HG03103 (cell line): ENCODE measurements at regions not wholly inside any gene's neighbourhood (a gene's known extent, or its start where the extent isn't known, plus 50 kb on each side); places are given as distances from the start of the nearest gene placed in this dataset.

Source experiments
- ATAC-seq: cut with Tn5 transposase; IDR thresholded peaks from one replicate; pipeline ENCODE4 v1.9.1; 2021; ENCODE audit warnings: low read depth; ENCODE audit not compliant: unreplicated experiment

DNA sequence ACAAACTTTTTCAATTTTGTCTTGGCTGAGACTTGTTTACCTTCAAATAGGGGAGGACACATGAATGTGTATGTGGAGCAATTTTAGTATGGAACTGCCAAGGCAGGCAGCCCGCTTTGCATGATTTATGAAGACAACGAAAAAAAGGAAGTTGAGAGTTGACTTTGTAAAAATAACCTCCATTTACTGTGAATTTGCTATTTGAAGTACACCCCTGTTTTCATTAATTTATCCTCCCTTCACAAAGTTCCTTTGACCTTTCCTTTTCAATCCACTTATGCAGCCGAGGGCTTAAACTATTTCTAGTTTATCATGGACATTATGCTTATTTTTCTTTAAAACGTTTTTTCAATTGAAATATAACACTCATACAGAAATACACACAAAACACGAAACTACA is 369.6 kb upstream of the CADM1 start:
- no peak for ATAC-seq

DNA sequence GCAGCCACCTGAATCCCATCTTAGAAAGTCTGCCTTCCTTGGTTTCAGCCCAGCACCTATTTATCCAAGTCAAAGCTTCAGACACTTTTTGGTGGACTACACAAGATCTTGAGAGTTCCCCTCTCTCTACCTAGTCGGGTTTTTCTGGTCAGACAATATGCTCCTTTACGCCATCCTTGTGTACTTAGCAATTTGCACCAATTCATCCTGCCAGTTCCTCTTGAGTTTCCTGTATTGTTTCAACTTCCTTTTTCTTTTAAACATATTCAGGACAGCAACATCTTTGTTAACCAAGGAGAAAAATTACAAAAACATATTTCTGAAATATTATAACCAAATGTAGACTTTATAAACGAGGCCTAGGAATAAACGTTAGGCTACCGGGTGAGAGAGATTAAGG is 368.2 kb upstream of the CADM1 start:
- ATAC-seq: no peak

DNA sequence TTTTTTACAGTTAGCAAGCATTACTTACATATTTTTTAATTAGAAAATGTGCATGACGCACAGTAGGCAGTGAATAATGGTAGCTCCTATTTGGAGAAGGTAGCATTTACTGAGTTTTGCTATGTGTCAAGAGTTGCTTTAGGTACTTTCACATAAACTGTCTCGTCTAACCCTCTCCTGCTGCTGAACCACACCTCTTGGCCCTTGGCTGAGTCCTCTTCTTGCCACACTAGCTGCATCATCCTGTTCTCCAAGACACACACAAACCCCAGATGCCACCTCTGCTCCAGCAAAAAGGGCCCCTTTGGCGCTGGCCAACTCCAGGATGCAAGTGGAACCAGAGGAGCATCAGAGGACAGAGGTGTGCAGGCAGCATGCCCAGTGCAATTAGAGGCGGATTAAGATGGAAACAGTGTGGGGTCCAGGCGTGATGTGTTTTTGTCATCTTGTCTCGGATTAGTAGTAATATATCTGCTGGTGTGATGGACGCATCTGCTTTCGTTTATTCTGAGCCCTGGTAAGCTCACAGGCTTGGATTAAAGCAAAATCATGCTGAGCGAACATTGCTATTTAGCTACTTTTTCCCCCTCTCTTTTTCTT is 367.0 kb upstream of the CADM1 start:
- ATAC-seq: no peak

DNA sequence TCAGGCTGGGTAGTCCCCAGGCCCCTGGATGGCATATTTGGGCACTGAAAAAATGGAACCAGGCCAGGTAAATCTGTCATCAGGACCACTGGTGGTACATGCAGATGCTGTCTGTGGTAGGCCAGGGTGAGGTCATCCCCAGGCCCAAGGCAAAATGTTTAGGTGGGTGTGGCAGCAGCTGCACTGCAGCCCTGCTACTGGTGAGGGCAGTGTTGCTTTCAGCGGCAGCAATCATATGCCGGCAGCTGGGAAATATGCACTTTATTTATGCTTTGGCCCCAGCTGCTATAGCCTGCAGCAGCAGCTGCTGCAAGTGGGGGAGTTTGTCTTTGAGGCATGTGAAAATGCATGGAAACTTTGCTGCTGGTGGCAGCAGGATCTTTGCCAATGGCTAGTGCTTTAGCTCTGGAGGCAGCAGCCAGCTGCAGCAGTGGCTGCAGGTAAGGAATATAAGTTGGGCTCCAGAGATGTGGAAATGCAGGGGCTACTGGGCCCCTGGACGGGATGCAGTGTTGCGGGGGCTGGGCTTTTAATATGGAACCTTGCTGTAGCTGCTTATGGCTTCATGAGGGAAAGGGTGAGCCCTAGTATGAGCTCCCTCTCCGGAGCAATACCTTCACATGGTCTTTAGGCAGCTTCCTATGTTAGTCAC is 365.7 kb upstream of the CADM1 start:
- ATAC-seq: peak; percentile 84

- no peak for ATAC-seq
Measured at GRCh38 chr11:115869131-115869530, 364.9 kb upstream of the CADM1 start.

DNA sequence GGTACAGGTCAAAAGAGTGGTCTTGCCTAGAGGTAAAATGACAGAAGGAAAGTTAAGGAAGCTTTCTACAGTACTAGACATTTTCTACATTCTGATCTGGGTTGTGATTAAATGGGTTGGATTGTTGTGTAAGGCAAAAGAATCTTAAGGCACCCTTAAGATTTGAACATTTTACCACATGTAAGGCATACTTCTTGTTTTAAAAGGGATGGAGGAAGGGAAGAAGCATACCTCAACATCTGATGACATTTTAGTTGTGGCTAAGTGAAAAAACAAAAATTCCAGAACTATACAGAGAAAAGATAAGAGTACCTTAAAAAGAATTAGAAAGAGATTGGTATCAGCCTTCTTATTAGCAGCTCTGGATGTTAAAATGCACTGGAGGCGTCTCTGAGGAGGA is 356.0 kb upstream of the CADM1 start:
- ATAC-seq: no peak

DNA sequence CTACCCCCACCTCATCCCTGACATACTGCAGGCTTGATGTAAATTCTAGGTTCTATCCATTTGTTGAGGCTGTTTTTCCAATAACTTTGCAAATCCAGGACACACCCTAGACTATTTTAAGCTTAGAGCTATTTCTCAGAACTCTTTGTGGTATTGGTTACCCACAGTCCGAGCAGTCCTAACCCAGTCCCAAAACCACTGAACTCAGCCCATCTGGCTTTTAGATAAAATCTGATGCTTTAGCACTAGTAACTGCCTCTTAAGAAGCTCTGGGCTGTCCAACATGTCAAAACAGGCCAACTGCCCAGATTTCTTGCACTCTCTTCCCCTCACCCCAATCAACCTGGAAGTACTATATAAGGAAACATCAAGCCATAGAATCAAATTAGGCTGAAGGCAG is 344.4 kb upstream of the CADM1 start:
- ATAC-seq: no peak

DNA sequence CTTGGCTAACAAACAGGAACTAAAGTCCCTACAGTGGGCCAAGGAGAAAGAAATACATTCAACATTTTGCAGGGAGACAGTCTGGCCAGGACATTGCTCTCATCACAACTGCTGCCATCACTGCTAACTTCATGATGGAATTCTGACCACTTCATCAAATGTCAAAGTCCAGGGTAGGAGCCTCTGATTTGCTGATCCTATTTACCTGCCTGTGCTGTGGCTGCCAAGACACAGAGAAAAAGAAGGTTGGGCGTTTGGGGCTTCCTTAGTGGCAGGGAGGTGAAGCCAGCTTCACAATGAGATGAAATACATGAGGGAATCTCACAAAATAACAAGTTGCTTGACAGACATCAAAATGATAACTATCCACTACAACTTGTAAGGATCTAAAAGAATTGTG is 343.9 kb upstream of the CADM1 start:
- ATAC-seq: no peak

- ATAC-seq: no peak
Measured at GRCh38 chr11:115845872-115846271, 341.7 kb upstream of the CADM1 start.

DNA sequence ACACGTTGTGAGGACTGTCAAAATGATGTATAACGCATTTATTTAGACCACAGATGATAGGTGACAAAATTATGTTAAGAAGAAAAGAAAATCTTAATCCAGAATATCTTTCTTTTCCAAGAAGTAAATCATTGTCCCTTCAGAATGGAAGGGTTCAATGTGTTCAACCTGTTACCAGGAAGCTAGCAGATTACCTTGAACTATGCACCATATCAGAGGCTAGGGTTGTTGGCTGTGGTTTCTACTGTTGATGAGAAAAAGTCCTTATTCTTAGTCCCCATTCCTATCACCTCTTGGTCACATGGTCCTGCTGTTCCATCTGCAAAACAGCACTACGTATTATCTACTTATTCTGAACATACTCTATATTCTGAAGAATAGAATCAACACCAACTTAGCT is 339.5 kb upstream of the CADM1 start:
- no peak for ATAC-seq

DNA sequence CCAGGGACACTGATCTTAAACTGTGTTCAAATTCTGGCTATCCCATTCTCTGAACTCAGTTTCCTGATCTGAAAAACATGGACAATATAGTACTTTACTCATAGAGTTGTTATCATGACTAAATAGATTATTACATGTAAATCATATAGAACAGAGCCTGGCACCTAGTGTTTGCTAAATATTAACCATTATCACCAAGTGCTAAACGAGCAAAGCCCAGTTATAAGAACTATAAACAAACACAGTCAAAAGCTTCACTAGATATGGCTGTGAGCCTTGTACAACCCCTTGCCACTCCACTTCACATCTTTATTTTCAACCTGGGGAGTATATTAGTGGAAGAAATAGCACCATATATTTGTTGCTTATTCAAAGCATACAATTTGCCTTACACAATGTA is 338.9 kb upstream of the CADM1 start:
- ATAC-seq: no peak

DNA sequence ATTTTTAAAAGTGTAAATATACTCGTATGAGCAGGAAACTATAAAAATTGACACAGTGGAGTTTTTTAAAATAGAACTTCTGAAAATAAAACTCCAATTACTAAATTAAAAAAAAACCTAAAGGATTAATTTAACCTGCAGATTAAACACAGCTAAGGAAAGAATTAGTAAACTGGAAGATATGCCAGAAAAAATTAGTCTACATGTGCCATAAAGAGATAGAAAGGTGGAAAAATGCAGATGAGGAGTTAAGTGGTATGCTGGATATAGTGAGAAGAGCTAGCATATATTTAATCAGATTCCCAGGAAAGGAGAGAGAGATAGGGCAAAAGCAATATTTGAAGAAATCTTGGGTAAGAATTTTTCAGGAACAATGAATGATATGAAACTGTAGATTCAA is 315.8 kb upstream of the CADM1 start:
- no peak for ATAC-seq

GRCh38 chr11:115819014-115819413 is 314.8 kb upstream of the CADM1 start:
- no peak for ATAC-seq

DNA sequence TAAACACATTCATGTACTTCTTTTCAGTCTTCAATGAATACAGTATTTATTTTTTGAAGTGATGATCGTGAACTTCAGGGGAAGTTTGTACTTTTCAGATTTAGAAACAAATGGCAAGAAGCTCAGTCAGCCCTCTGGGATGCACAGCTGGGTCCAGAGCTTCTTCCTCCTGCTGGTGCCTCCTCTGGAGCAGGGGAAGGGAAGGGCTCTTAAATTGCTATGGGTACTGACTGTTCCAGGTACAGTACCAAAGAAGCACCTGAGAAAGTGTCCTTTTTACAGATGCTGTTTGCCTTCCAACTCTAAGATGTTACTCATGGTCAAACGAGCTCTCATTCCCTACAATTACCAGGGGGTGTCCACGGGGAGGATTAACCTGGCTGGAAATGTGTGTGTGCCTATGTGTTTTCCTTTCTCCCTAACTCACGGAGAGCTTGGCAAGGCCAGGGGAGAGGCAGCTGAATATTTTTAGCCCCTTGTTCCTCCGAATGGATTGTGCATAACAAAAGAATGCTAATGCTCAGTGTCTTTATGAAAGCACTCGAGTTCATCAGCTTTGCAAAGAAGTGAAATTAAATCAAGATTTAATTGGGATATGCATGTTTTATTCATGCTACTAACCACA is 313.7 kb upstream of the CADM1 start:
- no peak for ATAC-seq

DNA sequence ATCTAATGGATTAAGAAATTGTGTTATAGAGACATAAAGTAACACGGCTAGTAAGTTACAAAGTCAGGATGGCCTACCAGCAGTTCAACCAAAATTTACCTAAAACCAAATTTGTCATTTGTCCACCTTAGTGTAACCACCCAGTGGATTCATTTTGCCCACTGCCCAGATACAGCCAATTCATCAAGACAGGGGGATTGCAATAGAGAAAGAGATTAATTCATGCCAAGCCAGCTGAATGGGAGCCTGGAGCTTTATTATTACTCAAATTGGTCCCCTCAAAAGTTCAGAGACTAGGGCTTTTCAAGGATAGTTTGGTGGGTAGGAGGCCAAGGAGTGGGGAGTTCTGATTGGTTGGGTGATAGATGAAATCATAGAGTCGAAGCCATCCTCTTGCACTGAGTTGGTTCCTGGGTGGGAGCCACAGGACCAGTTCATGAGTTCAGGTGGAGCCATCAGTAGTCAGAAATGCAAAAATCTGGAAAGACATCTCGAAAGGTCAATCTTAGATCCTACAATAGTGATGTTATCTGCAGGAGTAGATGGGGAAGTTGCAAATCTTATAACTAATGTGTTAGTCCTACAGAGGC is 304.2 kb upstream of the CADM1 start:
- ATAC-seq: no peak

DNA sequence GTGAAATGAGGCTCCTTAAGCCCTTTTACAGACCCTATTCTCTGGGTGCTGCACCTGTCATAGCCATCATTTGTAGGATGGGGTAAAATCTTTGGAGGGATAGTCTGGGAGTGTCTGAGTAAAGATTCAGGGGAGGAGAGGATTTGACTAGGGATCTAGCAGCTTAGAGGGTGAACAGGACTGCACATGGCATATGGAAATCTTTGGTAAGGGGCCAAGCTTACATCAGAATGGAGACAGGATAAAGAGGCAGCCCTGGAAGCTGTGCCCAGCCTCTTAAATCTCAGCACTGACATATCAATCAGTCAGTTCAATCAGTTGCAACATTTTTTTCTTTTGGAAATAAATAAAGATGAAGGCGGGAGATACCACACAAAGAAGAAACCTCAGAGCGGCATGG is 301.8 kb upstream of the CADM1 start:
- no peak for ATAC-seq

DNA sequence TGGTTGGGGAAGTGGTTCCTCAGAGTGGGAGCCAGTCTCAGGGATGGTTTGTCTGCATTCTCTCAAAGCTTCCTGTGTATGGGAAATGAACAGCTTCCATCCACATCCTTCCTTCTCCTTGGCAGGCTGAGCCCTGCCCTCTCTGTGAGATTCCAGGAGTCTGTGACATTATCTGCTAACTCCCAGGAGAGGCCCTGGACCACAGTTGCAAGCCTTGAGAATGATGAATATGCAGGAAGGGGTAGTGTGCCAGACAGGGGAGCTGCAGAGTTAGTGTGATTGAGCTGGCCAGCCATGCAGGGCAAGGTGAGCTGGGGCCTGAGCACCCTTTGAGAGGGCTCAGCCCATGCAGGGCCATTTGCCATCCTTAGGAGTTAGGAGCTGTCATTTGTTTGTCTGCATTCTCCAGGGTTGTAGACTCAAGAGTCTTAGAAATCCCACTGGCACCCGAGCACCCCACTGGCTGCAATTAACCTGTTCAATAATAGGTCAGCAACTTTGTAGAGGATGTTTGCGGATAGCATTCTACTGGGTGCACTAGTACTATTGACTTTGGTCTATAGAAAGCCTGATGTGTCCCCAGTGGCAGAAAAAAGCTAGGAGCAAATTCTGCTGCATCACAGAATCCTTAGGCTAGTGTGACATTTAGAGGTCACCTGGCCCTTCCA is 299.0 kb upstream of the CADM1 start:
- no peak for ATAC-seq

DNA sequence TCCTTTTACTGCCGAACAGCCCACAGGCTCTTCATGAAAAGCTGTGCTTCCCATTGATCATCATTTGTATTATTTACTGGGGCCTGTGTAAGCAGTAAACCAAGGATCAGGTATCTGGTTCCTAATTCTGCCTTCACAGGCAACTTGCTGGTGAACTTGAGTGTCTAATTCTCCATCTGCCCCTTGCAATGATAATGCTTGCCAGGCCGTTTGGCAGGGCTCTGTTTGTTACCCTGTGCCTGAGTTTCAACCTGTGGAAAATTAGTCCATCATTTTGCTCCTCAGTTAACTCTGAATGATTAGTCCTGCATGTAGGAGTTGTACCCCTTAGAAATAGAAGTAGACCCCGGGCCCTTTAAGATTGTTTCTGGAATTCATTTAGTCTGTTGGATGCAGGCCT is 298.4 kb upstream of the CADM1 start:
- ATAC-seq: no peak

- ATAC-seq: no peak
Measured at GRCh38 chr11:115792903-115793302, 288.7 kb upstream of the CADM1 start.

DNA sequence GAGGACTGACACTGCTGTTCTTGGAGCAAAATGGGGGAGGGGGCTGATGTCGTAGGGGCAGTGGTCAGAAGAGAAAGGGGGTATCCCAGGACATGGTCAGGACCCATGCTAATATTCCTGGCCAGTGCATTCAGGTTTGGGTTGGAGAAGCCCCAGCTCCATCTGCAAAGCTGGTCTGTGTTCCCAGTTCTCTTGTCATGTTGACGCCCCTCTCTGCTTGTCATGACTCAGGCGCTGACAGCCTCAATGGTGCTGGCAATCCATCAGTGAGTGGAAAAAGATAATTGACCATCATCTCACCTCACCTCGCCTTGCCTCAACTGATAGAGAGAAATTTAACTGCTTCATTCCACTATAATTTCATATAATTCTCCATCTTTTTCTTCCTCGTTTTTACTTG is 283.1 kb upstream of the CADM1 start:
- ATAC-seq: no peak

DNA sequence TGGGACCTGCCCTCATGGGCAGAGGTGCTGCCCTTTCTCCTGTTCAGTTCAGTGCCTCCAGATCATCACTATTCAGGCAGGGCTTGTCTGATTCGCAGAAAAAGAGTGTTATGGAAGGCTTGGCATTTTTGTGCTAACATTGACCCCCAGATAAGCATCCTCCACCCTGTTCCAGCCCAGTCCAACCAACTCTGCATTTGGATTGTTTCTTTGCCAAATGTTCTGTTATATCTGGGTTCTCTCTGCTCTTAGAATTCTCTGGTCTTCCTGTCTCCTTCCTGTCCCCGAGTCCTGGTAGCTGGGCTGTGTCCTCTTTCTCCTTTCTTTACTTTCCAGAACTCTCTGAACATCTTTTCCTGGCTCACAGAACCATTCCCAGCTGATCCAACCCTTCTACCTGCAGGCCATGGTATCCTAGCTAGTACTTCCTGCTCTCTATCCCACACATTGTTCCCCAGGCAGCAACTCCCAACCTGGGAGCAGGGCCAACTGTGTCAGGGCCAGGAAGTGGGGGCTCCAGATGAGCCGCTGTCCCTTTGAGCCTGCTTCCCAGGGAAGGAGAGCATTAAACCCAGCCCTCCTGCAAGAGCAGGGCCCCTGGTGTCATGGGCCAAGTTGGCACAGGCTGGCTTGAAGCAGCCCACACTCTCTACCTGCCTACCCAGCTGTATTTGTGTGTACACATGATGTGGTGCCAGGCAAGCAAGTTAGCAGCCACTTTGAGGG is 280.7 kb upstream of the CADM1 start:
- no peak for ATAC-seq
